Subcutaneous abdominal adipose tissue (tissue), 5 donors: ENCODE measurements at regions not wholly inside any gene's neighbourhood (a gene's known extent, or its start where the extent isn't known, plus 50 kb on each side); places are given as distances from the start of the nearest gene placed in this dataset.
A peak's percentile ranks its signal among the peaks of the same experiment; 100 is the strongest.

Experiments used
- H3K27ac ChIP-seq: one replicate; pipeline ENCODE4 v1.7.0; 2013; ENCODE audit warnings: low read depth, mild to moderate bottlenecking, inconsistent platforms, low read length, moderate library complexity
- H3K27me3 ChIP-seq, 5 donors: one replicate each; pipeline ENCODE4 v1.7.0; 2013; ENCODE audit warnings: low read length in 5 of 5, inconsistent platforms in 1 of 5; ENCODE audit not compliant: control insufficient read depth in 5 of 5, insufficient read depth in 4 of 5
- H3K36me3 ChIP-seq, 5 donors: one replicate each; pipeline ENCODE4 v1.7.0; 2013; ENCODE audit warnings: low read length in 5 of 5; ENCODE audit not compliant: control insufficient read depth in 5 of 5, insufficient read depth in 5 of 5
- H3K4me1 ChIP-seq, 5 donors: one replicate each; pipeline ENCODE4 v1.7.0; 2013; ENCODE audit warnings: low read length in 5 of 5, mild to moderate bottlenecking in 3 of 5, moderate library complexity in 1 of 5; ENCODE audit not compliant: control insufficient read depth in 5 of 5, insufficient read depth in 5 of 5
- H3K4me3 ChIP-seq, 5 donors: one replicate each; pipeline ENCODE4 v1.7.0; 2013; ENCODE audit warnings: low read length in 5 of 5, low read depth in 1 of 5
- H3K9ac ChIP-seq, 5 donors: one replicate each; pipeline ENCODE4 v1.7.0; 2013; ENCODE audit warnings: low read length in 5 of 5, mild to moderate bottlenecking in 4 of 5, moderate library complexity in 3 of 5
- H3K9me3 ChIP-seq, 5 donors: one replicate each; pipeline ENCODE4 v1.7.0; 2013; ENCODE audit warnings: low read length in 5 of 5; ENCODE audit not compliant: control insufficient read depth in 5 of 5
- donor health status: healthy.
- donor health status: healthy.
- donor health status: healthy.
- donor health status: healthy.
- donor health status: healthy.

DNA sequence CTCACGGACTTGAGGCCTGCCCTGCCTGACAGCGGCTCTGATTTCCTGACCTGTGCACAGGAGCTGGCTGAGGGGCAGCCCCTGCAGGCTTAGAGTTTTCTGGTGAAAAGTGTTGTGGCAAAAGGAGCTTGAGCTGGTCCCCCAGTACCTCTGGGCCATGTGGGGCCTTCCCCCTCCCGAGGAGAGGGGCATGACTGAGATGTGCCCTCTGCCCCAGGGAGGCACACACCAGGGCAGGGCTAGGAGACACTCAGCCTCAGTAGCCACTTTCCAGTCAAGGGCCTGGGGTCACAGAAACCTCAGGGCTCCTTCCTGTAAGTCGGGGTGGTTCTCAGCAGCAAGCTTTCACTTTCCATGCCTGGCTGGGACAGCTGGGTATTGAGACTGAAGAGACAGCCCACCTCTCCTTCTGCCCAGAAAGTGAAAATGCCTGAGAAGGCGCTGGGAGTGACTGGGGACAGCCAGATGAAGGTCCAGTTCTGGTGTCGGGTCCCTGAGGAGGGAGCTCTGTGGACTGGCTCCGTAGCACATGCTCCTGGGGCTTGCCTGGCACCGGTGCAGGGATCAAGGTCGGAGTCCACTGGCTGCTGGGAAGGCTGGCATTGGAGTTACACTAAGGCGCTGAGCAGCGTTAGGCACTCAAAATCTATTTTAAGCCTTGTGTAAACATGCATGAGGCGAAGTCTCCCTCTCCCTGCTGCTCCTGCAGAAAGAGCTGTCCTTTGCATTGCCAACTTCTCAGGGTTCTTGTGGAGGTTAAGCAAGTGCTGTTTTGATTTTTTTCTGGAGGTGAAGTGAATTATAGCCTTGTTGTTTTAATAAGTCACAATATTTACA lies 394.9 kb downstream of the GADD45G start:
- H3K27ac ChIP-seq = peak overlapping the region; percentile 12
- H3K36me3 ChIP-seq = no peaks in the 10 kb centered on the region
- H3K9ac ChIP-seq = peak overlapping the region; percentile 5 to 69 (median 48)
- peaks cover 0 to 6% (median 0%) of the 10 kb centered on the region in 5 donors for H3K9me3 ChIP-seq
- H3K4me1 ChIP-seq = peaks cover 10 to 49% (median 47%) of the 10 kb centered on the region in 5 donors
- peak overlapping the region; percentile 50 to 54 (median 54) for H3K4me3 ChIP-seq
- no peaks in the 10 kb centered on the region for H3K27me3 ChIP-seq

DNA sequence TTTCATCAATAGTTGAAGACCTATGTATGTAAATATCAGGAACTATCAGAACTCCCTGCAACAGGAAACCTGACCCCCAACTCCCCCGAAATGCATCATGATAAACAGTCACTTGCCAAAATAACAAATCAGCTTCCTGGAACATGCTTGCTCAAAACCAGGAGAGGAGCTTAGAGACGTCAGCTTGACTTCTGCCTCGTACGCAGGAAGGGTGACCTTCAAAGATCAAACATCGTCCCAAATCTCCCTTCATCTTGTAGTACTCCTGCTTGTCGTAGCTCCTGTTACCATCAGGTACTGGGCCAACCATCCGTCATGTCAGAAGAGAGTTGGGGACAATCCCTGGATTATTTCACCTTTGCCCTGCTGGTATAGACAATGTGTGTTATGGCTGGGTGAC lies 396.1 kb downstream of the GADD45G start:
- Histone ChIP-seq H3K27me3 (no peaks in the 10 kb centered on the region), H3K9me3 (peaks cover 0 to 8% (median 4%) of the 10 kb centered on the region in 5 donors), H3K27ac (no peak overlapping the region), H3K9ac (no peak overlapping the region), H3K36me3 (no peaks in the 10 kb centered on the region), H3K4me1 (peaks cover 6 to 43% (median 40%) of the 10 kb centered on the region in 5 donors), H3K4me3 (no peak overlapping the region)

DNA sequence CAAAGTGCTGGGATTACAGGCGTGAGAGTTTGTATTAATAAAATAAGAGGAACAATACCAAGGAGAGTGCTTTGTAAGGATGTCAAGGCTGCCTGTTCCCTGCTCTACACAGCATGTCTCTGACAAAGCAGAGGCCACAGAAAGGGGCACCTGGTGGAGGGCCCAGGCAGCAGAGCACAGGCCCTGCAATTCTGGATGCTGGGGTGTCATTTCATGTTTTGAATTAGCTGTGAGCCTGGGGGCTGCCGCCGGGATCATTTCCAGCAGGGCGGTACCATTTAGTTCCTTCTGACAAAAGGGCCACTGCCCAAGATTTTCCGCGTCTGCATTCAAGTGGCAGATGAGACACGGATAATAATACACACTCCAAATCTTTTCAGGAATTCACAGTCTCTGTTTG lies 396.9 kb downstream of the GADD45G start:
- Histone ChIP-seq H3K9me3 (peaks cover 0 to 6% (median 3%) of the 10 kb centered on the region in 5 donors), H3K27ac (no peak overlapping the region), H3K27me3 (no peaks in the 10 kb centered on the region), H3K9ac (no peak overlapping the region), H3K4me3 (no peak overlapping the region), H3K4me1 (peaks cover 6 to 43% (median 40%) of the 10 kb centered on the region in 5 donors), H3K36me3 (no peaks in the 10 kb centered on the region)

DNA sequence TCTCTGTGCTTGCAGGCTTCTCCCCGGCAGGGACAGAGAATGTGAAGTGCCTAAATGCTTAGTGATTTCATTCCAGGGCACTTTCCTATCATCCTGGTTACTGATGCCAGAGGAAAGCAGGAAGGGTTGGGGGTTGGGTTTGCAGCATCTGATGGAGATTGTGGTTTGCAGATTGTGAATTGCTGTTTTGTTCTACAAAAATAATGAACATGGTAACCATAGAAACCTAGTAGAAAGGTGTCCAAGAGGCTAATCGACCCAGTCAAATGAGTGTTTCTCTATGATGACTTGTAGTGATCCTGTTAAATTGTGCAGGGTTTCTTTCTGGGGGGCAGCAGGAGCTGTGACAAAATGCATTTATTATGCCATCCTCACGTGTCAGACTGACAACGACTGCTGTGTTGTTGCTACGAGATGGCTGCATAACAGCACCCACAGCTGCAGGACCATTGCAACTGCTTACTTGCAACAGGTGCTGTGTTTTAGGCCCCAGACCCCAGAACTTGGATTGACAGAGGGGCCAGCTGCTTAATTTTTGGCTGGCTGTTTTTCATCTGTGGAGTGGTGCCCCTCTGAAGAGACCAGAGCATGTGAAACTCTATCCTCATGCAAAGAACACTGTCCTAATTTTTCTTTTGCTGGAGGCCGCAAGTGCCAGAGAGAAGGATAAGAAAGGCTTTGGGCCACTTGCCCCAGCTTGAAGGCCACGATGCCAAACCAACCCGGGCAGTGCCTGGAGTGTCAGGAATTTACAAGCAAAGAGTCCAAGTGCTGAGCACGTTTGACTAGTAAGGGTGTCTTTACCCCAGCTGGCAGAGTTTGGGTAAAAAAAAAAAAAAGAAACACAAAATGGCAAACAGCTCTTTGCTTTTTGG lies 397.8 kb downstream of the GADD45G start:
- H3K27me3 ChIP-seq = no peaks in the 10 kb centered on the region
- no peaks in the 10 kb centered on the region for H3K36me3 ChIP-seq
- H3K4me1 ChIP-seq = peaks cover 6 to 46% (median 42%) of the 10 kb centered on the region in 5 donors
- no peak overlapping the region for H3K27ac ChIP-seq
- no peak overlapping the region for H3K4me3 ChIP-seq
- H3K9ac ChIP-seq = no peak overlapping the region
- H3K9me3 ChIP-seq = peaks cover 0 to 6% (median 3%) of the 10 kb centered on the region in 5 donors

DNA sequence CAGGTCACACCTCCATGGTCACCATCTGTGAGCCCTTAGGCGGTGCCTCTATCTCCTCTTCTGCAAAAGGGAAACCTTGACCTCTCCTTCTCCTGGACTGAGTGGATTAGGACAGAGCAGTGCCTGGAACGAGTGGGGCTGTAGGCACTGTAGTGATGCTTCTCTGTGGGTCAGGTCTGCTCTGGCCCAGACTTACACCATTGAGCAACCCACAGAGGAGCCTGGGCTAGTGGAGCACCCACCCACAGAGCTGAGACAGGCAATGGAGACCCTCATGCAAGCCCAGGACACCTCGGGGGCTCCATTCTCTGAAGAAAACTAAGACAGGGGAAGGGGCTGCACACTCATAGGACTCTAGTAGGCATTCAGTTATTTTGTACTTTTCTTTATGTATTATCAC lies 400.6 kb downstream of the GADD45G start:
- Histone ChIP-seq H3K27me3 (no peaks in the 10 kb centered on the region), H3K9ac (no peak overlapping the region), H3K36me3 (no peaks in the 10 kb centered on the region), H3K9me3 (peaks cover 0 to 6% (median 3%) of the 10 kb centered on the region in 5 donors), H3K4me3 (no peak overlapping the region), H3K4me1 (peaks cover 2 to 49% (median 27%) of the 10 kb centered on the region in 5 donors), H3K27ac (no peak overlapping the region)

DNA sequence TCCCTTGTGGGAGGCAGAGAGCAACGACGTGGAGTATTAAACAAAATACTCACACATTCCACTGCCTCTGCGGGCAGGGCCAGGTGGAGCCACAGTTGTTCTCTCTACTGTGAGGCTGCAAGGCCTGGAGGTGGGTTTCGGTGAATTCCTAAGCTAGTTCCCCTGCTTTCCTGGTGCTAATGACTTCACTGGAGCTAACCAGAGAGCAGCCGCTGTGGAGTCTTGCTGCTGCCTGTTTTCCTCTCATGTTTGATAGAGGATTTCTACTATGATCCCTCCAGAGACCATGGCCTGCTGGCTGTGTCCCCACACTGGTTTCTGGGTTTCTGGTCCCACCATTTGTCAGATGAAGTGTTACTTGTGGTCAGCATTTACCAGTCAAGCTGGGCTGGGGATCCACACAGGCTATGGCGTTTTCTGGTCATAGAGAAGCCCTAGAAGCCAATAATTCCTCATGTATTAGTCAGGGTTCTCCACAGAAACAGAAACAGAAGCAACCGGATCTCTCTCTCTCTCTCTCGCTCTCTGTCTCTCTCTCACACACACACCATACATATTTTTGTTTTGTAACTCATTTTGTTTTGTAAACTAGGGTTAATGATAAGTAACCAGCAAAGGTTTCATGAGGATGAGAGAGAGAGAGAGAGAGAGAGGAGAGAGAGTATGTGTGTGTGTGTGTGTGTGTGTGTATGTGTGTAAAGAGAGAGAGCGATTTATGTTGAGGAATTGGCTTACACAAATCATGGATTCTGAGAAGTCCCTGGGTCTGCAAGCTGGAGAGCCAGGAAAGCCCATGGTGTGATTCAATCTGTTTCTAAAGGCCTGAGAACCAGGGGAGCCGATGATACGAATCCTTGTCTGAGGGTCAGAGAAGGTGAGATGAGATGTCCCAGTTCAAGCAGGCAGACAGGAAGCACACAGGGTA lies 403.0 kb downstream of the GADD45G start:
- Histone ChIP-seq H3K9ac (no peak overlapping the region), H3K36me3 (no peaks in the 10 kb centered on the region), H3K9me3 (peaks cover 0 to 6% (median 3%) of the 10 kb centered on the region in 5 donors), H3K27me3 (no peaks in the 10 kb centered on the region), H3K4me1 (peaks cover 0 to 33% (median 11%) of the 10 kb centered on the region in 5 donors), H3K4me3 (no peak overlapping the region), H3K27ac (no peak overlapping the region)

DNA sequence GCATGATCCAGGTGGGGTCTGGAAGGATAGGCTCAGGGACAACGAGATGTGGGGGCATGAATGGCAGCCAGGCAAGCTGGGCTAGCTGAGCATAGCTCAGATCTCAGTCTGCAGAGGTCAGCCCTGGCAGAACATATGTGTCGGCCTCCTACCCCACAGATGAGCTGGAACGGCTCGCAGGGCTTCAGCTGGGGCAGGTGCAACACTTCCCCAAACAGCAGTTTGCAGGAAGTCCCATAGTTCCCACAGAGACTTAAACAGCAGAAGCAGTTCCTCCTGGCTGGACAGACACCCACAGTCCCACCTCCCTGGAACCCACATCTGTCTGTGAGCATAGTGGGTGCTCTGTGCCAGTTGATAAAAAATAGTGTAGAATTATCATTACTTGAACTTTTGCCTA lies 404.6 kb downstream of the GADD45G start:
- H3K27ac ChIP-seq = no peak overlapping the region
- no peak overlapping the region for H3K9ac ChIP-seq
- H3K36me3 ChIP-seq = no peaks in the 10 kb centered on the region
- H3K4me3 ChIP-seq = no peak overlapping the region
- H3K27me3 ChIP-seq = no peaks in the 10 kb centered on the region
- peaks cover 0 to 26% (median 5%) of the 10 kb centered on the region in 5 donors for H3K4me1 ChIP-seq
- peaks cover 0 to 6% (median 3%) of the 10 kb centered on the region in 5 donors for H3K9me3 ChIP-seq

DNA sequence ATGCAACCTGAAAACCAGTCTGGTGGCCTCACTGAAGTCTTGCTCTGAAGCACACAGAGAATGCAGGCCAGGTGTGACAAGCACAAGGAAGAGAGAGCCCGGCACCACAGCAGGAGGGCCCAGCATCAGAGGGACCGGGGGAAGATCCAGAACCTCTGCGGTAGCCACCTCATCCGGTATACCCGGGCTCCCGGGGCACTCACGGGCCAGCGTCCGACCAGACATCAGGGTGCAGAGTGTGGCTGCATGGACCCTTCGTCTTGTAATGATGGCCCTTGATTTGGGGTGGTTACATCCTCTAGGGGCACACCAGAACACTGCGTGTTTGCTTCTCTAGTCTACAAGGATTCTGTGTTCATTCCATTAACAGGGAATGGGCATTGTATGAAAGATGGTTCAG lies 406.0 kb downstream of the GADD45G start:
- peaks cover 0 to 26% (median 5%) of the 10 kb centered on the region in 5 donors for H3K4me1 ChIP-seq
- H3K27me3 ChIP-seq = no peaks in the 10 kb centered on the region
- H3K4me3 ChIP-seq = no peak overlapping the region
- H3K9ac ChIP-seq = no peak overlapping the region
- no peaks in the 10 kb centered on the region for H3K36me3 ChIP-seq
- H3K9me3 ChIP-seq = no peaks in the 10 kb centered on the region
- no peak overlapping the region for H3K27ac ChIP-seq

DNA sequence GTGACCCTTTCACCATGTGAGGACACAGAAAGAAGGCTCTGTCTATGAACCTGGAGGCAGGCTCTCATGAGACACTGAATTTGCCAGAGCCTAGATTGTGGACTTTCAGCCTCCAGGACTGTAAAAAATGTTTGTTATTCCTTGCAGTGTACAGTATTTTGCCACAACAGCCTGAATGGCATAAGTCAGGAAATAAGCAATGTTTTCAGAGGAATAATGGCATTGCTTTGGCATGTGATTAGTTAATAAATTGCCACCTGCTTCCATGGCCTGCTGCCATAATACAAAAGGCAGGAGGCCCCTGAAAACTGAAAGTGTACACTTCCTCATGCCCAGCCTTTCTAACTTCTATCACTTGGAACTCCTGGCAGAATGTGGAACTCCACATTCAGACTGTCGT lies 408.1 kb downstream of the GADD45G start:
- Histone ChIP-seq H3K4me3 (no peak overlapping the region), H3K9ac (no peak overlapping the region), H3K27me3 (peaks cover 0 to 2% (median 0%) of the 10 kb centered on the region in 5 donors), H3K4me1 (peaks cover 0 to 18% (median 0%) of the 10 kb centered on the region in 5 donors), H3K9me3 (no peaks in the 10 kb centered on the region), H3K27ac (no peak overlapping the region), H3K36me3 (no peaks in the 10 kb centered on the region)
